ENCODE measurements at regions not wholly inside any gene's neighbourhood (a gene's known extent, or its start where the extent isn't known, plus 50 kb on each side); places are given as distances from the start of the nearest gene placed in this dataset.

DNA sequence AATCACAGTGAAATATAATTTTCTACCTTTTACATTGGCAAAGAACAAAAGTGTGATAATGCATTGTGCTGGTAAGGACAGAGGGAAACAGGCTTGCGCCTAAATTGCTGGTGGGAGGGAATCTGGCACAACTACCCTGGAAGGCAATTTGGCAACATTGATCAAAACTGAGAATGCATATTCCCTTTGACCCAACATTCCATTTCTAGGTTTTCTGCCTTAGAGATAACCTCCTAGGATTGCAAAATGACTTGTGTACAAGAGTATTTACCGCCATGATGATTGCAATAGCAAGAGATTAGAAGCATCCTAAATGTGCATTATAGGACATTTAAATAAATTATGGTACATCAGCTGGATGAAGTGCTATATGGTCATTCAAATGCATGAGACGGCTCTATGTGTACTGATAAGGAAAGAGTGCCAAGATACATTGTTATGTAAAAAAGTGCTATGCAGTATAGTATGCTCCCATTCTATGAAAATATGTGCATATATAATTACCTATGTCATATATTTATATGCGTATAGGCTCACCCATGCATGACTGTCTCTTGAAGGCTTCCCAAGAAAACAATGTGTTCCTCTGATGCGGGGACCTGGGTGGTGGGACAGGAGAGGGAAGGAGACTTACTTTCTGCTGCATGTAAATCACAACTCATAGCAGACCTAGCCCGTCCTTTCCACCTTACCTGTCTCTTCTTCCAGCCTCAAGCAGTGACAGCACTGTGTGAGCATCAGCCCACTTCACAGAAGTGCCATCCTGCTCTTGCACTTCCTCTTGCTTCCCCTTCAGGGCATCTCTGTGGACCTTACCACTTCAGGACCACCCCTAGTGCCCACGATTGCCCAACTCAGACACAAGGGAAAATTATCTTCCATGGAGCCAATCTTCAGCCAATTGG lies 249.9 kb upstream of the TLE3 start:
- H3K9me3 ChIP-seq (ENCODE audit: control insufficient read depth in 2 of 3, insufficient read depth in 1 of 3, low read length in 3 of 3) = no peaks in the 10 kb centered on the region
- H3K27ac ChIP-seq (ENCODE audit: low read depth in 2 of 2, low read length in 2 of 2) = no peak overlapping the region
- no peak for DNase-seq
- TF ChIP-seq CTCF (IDR thresholded peaks at IDR 0.05; ENCODE audit: borderline replicate concordance, extremely low read depth, insufficient read depth) = no peak
- intact Hi-C loops (cut with DNase I) = no loop called here
- H3K4me3 ChIP-seq (ENCODE audit: low read length in 3 of 3) = no peak overlapping the region
- FAIRE-seq = no peak
- H3K36me3 ChIP-seq (ENCODE audit: control insufficient read depth in 2 of 3, insufficient read depth in 3 of 3, low read length in 3 of 3) = no peaks in the 10 kb centered on the region
- H3K9ac ChIP-seq (ENCODE audit: low read length in 3 of 3) = no peak overlapping the region
- no peaks in the 10 kb centered on the region for H3K27me3 ChIP-seq (ENCODE audit: control insufficient read depth, insufficient read depth, low read length)
- no peaks in the 10 kb centered on the region for H3K4me1 ChIP-seq (ENCODE audit: control insufficient read depth in 2 of 3, insufficient read depth in 2 of 3, low read depth in 1 of 3, low read length in 3 of 3)

GRCh38 chr15:70345251-70346019 lies 247.7 kb upstream of the TLE3 start:
- H3K27me3 ChIP-seq (ENCODE audit: control insufficient read depth, insufficient read depth, low read length) = no peaks in the 10 kb centered on the region
- no peak for TF ChIP-seq CTCF (IDR thresholded peaks at IDR 0.05; ENCODE audit: borderline replicate concordance, extremely low read depth, insufficient read depth)
- no peak overlapping the region for H3K4me3 ChIP-seq (ENCODE audit: low read length in 3 of 3)
- H3K27ac ChIP-seq (ENCODE audit: low read depth in 2 of 2, low read length in 2 of 2) = no peak overlapping the region
- no peaks in the 10 kb centered on the region for H3K36me3 ChIP-seq (ENCODE audit: control insufficient read depth in 2 of 3, insufficient read depth in 3 of 3, low read length in 3 of 3)
- DNase-seq (no peak), FAIRE-seq (no peak)
- H3K9ac ChIP-seq (ENCODE audit: low read length in 3 of 3) = no peak overlapping the region
- H3K9me3 ChIP-seq (ENCODE audit: control insufficient read depth in 2 of 3, insufficient read depth in 1 of 3, low read length in 3 of 3) = no peaks in the 10 kb centered on the region
- no peaks in the 10 kb centered on the region for H3K4me1 ChIP-seq (ENCODE audit: control insufficient read depth in 2 of 3, insufficient read depth in 2 of 3, low read depth in 1 of 3, low read length in 3 of 3)
- intact Hi-C loops (cut with DNase I) = no loop called here

DNA sequence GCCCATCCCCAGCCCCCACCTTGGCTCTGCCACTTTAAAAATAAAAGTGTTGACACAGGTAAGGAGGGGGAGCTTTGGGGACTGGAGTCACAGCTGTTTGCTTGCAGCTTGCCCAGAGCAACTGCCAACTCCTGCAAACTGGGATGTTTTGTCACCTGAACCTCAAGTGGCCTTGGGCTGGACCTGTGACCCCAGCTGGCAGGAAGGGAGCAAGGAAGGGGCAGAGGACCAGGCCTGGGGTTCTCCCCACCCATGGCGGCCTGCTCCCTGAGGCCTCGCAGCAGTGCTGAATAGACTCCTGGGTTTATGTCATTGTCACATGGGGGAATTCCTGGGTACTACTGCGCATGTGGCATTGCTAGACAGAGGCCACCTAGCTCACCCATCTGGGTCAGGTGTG lies 246.9 kb upstream of the TLE3 start:
- FAIRE-seq (no peak), DNase-seq (no peak)
- no peak overlapping the region for H3K27ac ChIP-seq (ENCODE audit: low read depth in 2 of 2, low read length in 2 of 2)
- TF ChIP-seq CTCF (IDR thresholded peaks at IDR 0.05; ENCODE audit: borderline replicate concordance, extremely low read depth, insufficient read depth) = no peak
- intact Hi-C loops (cut with DNase I) = no loop called here
- no peaks in the 10 kb centered on the region for H3K9me3 ChIP-seq (ENCODE audit: control insufficient read depth in 2 of 3, insufficient read depth in 1 of 3, low read length in 3 of 3)
- peaks cover 0 to 1% (median 0%) of the 10 kb centered on the region in 3 donors for H3K4me1 ChIP-seq (ENCODE audit: control insufficient read depth in 2 of 3, insufficient read depth in 2 of 3, low read depth in 1 of 3, low read length in 3 of 3)
- no peak overlapping the region for H3K9ac ChIP-seq (ENCODE audit: low read length in 3 of 3)
- H3K4me3 ChIP-seq (ENCODE audit: low read length in 3 of 3) = no peak overlapping the region
- no peaks in the 10 kb centered on the region for H3K27me3 ChIP-seq (ENCODE audit: control insufficient read depth, insufficient read depth, low read length)
- no peaks in the 10 kb centered on the region for H3K36me3 ChIP-seq (ENCODE audit: control insufficient read depth in 2 of 3, insufficient read depth in 3 of 3, low read length in 3 of 3)
